NCI-H1417 (cell line): ENCODE measurements at regions not wholly inside any gene's neighbourhood (a gene's known extent, or its start where the extent isn't known, plus 50 kb on each side); places are given as distances from the start of the nearest gene placed in this dataset.

Source experiments
- DNase-seq, 3 experiments: peaks; one replicate each; lab custom pipeline; 2025; lab: John Stamatoyannopoulos, UW

DNA sequence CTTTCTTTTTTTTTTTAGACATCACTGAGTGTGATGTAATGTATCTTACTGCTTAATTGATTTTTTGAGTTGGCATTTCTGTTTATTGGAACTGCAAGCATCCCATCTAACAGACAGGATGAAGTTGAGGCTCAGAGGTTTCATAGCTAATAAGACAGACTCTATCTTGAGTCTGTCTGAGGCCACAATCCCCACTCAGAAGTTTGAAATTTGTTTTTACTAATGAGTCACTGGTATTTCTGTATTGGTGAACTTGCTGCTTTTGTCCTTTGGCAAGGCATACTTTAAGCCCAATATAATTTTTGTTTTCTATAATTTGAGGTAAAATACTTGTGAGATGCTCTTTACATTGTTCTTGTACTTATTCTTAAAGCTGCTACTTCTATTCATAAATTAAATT lies 491.2 kb downstream of the PSAT1 start:
- DNase-seq, result no peak

DNA sequence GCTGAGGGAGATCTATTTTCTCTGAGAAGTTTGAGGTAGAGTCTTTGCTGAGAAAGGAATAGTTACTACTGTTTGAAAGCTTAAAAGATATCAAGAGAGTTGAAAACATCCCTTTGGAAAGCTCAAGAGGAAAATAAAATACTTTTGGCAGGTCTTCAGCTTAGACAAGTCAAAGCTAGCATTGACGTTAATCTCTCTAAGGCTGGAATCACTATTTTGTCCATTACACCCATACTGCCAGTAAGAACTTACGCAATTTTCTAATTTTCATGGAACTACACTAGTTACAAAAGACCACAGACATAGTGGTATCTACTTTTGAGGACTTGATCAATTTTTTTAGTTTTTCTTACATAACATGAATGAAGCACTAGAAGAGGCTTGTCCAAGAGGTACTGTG lies 494.9 kb downstream of the PSAT1 start:
- DNase-seq, result no peak

DNA sequence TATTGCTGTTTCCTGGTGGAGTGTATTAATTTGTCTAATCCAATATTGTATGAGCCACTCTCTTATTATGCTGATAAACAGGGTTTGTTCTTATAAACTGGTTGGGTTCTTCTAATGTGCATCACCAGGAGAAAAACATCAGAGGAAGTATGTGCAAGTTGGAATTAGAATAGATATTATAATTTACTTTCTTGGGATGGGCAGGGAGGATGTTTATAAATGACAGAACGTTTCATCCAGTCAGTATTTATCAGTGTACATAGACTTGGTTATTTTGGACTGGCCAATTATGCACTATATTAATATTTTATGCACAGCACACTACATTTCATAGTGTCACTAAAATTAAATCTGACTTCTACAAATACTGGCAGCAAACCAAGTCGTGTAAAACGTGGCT lies 495.8 kb downstream of the PSAT1 start:
- DNase-seq, result no peak

DNA sequence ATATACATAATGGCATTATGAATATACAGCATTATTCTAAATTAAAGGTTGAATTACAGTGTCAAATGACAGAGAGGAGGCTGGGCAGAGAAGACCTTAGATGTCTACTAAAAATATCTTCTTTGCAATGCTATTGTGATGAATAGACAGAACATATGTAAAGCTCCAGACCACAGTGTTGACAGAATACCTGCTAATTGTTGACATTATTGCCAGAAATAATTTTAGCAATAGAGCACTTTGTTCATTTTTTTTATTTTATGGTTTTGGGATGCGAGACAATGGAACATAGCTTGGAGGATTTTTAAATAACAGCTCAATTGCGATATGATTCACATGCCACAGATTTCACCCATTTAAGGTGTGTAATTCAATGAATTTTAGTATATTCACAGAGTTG lies 508.8 kb downstream of the PSAT1 start:
- no peak for DNase-seq

DNA sequence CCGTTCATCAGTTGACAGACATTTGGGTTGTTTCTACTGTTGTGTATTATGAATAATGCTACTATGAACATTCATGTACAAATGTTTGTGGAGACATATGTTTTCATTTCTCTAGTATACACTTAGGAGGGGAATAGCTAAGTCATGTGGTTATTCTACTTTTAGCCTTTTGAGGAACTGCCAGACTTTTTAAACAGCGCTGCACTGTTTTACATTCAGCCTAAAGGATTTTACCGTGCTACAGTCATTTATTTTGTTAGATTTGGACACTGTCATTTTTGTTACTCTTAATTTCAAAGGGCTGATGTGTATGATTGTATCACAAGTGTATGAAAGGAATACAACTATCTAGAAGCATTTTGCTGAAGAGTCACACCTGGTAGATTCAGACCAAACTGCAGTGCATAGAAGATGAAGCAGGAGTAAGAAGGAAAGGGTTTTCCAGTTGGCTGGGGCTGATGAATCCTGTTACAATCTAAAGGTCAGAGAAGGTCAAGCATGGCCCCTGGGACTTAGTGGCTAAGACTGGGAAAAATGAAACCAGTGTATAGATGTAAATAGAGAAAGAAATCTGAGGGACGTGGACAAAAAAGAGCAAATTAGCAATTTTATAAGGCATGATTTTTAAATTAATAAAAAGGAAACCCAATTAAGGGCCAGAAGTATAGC lies 509.7 kb downstream of the PSAT1 start:
- DNase-seq, result no peak

DNA sequence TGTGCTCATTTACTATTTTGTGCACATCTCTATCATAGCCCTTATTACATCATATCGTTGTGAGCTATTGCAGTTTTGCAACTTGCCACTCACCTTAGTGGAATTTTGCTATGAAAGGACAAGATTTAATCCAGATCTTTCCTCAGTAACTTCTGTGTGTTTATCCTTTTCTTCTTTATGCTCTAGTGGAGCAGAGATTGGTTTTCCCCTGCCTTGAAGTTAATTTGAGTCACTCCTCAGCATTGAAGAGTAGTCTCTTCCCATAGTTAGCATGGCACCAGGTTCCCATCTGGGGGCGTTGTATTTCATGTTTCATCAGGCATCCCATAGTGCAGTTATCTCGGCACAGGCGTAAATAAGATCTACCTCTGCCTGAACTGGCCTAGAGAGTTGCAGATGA lies 510.4 kb downstream of the PSAT1 start:
- DNase-seq, result no peak

DNA sequence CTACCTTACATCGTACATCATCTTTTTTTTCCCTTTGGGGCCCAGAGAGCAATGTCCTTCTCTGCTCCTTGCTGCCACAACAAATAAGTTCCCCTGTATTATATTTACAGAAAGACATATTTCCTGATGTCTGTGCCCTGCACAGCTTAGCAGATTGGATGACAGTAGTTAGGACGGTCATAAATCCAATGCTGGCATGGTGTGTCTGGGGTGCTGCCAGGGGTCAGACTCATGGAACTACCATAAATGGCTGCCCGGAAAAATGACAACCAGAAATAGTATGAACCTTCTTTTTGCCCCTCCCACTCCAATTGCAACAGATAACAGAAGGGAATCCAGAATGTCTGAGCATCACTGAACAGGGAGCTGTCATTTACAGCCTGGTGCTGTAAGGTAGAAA lies 511.1 kb downstream of the PSAT1 start:
- DNase-seq, result no peak

DNA sequence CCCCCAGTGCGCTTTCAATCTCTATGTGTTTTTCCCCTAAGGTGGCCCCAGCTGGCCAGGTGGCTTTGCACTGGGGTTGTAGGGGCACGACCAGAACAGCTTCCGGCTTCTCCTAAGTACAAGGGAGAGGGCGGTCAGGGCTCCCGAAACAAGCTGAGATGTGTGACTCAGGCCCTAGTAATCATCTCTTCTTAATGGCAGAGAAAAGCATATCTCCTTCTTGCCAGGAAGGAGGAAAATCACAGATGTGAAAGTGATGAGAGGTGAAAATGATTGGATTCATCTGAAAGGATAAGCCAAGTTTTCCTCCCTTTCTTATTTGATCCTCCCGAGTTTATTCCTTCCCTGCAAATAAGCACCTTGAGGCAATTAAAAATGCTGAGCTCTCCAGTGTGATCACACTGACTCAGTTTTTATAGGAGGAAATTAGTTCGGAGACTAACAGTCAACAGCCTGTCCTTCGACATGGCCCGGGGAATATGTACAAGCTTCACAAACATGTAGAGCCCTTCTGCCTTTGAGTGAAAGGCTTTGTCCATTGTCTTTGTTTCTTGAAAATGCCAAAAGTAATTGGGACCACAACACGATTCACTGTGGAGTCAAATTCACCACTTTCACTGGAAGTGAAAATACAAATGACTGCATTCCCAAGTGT lies 514.8 kb downstream of the PSAT1 start:
- DNase-seq, result no peak

DNA sequence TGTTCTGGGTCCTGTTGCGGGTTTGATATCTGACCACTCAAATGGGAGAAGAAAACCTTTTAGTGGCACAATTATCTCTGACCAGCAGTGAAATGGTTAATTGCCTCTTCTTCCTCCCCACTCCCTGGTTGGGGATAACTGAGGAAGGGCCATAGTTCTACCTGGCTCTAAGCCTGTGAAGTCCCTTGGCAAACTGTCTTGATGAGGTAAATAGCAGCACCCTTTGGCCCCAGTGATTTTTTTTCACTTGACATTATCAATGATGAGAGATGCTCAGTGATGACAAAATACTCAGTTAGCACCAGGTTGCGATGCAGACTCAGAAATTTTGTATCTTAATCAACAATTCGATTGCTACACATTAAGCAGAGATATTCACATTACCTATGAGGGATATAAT lies 515.7 kb downstream of the PSAT1 start:
- DNase-seq, result no peak

DNA sequence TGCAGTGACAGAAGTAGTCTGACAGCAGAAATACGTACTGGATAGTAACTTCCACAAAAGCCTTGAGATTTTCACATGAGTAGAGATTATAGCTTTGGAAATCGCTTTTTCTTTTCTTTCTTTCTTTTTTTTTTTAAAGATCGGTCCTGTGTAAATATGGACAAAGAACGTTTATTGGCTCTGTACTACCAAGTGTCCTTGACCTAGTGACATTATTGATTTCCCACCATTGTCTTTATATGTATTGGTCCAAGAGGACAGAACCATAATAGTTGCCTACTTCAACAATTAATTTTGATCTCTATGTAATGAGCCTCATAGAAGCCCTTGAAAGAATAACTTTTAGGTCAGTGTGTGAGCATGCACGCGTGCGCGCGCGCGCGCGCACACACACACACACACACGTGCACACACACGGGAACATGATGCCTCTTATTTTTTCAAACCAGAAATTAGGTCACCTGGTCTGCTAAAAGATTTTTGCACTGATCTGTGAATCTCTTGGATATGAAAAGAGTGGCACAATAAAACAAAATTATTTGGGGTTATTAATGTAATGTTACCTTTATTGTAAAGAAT lies 516.8 kb downstream of the PSAT1 start:
- peak in 1 of 3 experiments; percentile 46 for DNase-seq

DNA sequence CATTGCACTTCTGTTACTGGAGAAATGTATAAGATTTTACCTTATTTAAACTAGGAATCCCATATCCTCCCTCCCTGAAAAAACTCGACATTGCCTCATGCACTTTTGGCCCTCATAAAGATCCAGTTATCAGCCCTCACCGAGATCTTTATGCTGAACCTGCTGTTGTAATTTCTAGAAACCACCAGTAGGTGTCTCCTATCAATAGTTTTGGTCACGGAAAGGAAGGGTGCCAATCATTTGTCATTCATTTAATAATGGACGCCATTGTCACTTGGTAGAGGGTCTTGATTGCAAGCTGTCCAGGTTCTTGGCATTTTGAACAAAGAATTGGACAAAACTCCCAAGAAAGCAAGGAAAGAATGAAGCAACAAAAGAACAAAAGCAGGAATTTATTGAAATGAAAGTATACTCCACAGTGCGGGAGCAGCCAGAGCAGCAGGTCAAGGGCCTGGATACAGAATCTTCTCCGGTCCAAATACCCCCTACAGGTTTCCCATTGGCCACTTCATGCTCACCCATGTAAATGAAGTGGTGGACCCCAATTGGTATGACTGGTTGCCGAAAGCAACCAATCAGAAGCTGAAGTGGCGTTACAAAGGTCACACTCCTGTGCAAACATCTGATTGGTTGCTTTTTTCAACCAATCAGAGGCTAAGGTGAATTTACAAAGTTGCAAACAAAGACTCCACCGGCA lies 524.3 kb downstream of the PSAT1 start:
- peak; percentile 16 to 64 (median 40) for DNase-seq

DNA sequence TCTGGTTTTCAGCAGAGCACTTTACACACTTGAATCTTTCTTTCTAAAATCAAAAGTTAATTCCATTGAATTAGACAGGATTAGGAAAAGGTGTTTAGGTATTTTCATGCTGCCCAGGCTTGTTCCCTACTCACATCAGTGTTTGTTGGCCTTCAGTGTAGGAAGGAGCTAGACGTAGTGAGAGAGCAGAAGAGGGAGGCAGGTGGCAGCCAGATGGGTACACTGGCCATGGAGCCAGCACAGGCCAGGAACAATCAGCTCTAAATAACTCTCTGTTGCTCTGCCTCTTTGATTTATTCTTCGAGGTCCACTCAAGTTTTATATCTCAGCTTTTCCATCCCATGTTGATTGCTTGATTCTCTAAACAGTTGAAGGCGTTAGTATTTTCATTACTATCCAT lies 529.6 kb downstream of the PSAT1 start:
- no peak for DNase-seq

DNA sequence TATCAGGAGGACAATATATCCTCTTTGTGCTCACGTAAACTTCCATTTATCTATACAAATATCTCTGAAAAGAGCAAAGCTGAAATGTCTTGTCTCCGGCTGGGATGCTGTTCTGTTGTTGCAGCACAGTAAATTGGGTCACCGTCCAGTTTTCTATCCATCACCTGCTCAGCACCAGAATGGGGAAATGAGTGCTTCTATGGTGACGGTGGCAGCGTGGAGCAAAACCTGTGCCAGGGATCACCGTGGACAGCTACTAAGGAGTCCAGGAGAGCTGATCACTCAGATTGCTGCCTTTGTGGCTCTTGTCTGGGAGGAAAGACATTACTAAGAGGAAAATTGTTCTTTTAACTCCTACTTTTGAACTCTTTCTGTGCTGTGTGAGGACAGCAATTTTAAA lies 531.6 kb downstream of the PSAT1 start:
- no peak for DNase-seq

DNA sequence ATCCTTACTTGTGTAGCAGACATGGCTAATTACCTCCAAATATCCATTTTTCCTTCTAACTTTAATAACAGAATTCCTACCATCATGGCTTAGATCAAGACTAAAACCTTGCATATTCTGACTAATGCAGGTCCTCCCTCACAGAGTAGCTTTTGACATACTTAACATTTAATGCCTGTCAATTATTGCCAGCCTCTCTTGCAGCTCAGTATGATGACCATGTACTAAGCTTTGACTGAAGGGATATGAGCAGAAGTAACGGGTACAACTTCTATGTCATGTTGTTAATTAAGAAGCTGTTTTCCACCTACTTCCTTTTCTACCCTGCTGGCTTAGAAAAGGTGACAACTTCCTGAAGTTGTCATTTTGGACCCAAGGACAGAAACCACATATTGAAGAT lies 533.4 kb downstream of the PSAT1 start:
- no peak for DNase-seq

DNA sequence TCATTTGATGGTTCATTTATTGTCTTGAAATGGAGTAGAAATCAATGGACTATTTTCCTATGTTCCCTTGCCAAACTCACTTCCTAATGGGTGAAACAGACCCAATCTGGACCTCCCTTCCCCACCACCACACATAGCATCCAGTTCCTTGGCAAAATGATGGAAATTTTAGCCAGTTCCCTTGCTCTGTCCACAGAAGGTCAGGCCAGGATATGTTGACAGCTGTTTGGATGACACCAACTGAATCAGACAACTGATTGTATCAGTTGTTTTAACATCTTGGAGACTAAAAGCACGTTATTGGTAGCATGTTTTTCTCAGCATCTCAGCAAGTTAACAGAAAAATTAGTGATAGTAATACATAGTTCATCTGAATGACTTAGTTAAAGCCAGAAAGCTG lies 534.8 kb downstream of the PSAT1 start:
- DNase-seq, result no peak

DNA sequence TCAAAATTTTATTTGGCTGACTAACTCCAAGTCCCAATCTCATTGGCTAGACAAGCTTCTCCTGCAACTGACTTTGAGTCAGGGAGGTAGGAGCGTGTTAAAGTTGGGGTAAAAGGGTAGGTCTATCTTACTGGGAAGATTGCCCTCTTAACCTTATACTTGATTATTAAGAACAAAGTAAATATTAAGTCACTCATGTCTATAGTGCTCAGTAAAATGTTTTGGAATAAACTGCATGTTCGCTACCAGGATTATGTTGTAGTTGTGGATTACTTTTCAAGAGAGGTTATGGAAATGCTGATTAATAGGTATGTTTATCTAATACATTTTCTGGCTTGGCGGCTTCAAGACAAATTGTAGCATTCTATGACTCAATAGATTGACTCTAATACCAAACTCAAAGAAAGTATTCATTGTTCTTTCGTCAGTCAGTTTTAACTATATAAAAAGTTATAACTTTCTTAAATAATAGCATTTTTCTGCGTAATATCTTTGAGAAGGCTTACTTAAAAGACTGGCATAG lies 539.1 kb downstream of the PSAT1 start:
- no peak for DNase-seq

DNA sequence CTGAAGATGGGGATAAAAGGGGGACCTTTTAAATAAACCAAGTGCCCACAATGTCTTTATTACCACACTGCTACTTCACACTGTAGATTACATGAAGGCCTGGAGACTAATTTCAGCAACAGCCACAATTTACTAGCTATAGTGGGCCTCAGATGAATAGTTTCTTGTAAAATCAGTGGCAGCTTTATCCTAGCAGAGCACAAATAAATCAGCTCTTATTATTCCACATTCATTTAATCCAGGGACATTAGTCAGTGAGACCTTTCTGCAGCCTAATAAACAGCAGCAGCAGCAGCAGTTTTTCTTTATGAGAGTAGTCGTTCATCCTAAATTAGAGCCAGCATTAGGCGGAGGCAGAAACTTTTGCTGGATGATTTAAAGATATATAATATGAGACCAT lies 542.3 kb downstream of the PSAT1 start:
- peak in 2 of 3 experiments; percentile 8 to 26 for DNase-seq

DNA sequence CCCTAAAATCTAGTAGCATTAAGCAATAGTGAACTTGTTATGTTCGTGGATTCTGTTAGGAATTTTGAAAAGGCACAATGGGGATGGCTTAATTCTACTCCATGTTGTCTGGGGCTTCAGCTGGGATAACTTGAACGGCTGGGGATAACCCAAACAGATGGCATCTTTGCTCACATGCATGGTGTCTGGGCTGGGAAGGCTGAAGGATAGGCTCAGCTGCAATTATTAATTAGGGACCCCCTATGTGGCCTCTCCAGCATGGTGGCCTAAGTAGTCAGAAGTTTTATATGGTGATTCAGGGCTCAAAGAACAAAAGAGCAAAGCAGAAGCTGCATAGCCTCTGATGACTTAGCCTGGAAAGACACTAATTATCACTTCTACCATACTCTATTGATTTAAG lies 551.1 kb downstream of the PSAT1 start:
- DNase-seq, result peak in 1 of 3 experiments; percentile 26

DNA sequence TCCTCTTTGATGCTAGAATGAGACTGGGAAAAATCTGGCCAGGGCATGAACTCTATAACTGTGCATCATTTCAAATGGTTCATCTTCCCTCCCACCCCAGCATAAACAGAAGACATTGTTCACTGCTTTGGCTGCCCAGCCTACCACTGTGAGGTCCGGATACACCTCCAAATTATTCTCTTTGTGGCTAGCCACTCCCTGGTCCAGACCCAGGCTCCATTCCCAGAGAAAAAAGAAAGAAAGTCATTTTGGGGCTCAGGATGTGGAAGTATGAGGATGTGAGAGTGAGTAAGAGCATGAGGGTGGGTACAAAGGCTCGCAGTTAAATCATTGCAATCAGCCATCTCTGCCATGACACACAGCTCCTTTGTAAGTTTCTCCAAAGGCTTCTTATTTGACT lies 559.2 kb downstream of the PSAT1 start:
- no peak for DNase-seq

DNA sequence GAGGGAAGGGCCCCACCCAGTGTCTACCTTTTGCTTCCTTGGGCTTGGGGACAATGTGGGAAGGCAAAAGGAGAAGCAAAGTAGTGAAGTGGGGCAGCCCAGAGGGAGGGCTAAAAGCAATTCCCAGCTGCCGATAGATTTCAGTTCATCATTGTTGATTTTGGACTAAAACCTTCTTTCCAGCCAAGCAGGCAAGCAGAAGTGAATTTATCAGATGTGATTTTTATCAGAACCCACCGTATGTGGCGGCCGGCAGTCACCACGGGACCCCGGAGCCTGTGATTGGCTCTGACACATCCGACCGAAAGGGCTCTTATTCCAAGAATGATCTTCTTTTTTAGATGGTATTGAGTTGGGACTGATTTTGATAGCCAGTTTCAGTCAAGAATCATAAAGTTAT lies 559.9 kb downstream of the PSAT1 start:
- peak in 2 of 3 experiments; percentile 44 to 72 for DNase-seq

DNA sequence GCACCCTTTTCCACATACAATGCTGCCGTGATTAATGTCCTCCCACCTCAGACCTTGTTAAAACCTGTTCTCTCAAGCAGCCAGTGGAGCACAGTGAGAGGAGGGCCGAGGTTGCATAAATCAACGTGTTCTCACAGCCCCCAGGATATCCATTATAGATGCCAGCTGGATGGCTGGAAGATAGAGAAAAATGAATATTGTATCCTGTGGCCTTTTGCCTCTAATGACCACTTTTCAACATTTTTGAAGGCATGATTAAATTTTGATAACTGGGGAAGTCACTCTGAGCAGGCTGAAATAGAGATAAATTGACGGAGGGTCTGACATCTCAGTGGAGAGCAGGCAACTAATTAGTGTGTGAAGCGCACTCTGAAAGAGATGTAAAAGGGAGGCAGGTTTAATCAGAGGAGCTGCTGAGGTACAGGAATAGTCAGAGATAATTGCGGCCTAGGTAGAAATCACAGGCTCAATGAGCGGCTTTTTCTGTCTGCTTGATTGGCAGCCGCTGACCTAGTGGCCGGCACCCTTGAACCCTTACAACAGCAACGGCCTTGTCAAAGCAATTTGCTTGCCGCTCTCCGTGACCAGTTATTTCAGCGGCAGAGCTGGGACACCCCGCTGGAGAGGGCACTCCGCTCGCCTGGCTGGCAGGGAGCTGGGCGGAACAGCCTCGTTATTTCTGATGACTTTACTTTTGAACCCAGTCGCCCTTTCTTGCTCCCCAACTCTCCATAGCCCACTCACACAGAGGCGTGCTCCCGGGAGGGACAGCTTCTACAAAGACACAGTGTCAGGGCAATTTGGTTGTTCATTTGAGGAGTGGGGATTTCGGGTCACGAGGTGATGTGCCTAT lies 560.7 kb downstream of the PSAT1 start:
- peak in 2 of 3 experiments; percentile 92 to 99 for DNase-seq

DNA sequence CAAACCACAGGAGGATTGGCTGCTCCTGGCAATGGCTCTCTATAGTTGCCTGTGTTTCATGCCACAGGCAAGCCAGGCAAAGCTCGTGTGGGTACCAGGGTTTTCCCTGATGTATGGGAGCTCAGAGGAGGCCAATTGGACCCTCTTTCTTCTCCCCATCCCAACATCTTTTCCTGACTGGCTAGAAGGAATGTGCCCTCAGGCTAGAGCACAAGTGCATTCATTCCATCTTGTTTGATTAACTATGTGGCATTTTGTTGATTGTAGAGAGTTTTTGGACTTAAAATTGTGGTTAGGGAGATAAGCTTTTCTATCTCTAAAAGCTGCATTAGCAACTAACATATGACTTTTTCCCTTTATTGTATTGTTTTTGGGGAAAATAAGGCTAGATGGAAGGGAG lies 561.3 kb downstream of the PSAT1 start:
- DNase-seq, result no peak
